WTC11 (cell line): ENCODE measurements at regions not wholly inside any gene's neighbourhood (a gene's known extent, or its start where the extent isn't known, plus 50 kb on each side); places are given as distances from the start of the nearest gene placed in this dataset.

ENCODE experiments used
- ATAC-seq: fragments of 200-7000 bp; cut with Tn5 transposase; 2 replicates; pipeline ENCODE4 v1.10.0; 2021; ENCODE audit warnings: mild to moderate bottlenecking, moderate library complexity
- CTCF ChIA-PET: fragments of 300-600 bp; sonication (Branson Sonifier 250); formaldehyde crosslinking; loops from one replicate; lab custom pipeline; 2021; ENCODE audit warnings: antibody characterized with exemption; lab: Charles Lee
- POLR2A ChIA-PET: fragments of 350-600 bp; sonication (Branson Sonifier 250); formaldehyde crosslinking; loops from one replicate; lab custom pipeline; 2021; ENCODE audit warnings: antibody characterized with exemption; lab: Charles Lee
- DNase-seq: peaks from one replicate; pipeline ENCODE4 v3.0.0; 2021; ENCODE audit warnings: low spot score
- H3K27ac Mint-ChIP-seq: 2 replicates; pipeline ENCODE4 v1.8.0; 2021; ENCODE audit warnings: mixed read lengths
- H3K27me3 Mint-ChIP-seq: 2 replicates; pipeline ENCODE4 v1.8.0; 2021; ENCODE audit warnings: low read depth, mild to moderate bottlenecking, moderate library complexity, mixed read lengths
- H3K36me3 Mint-ChIP-seq: 2 replicates; pipeline ENCODE4 v1.8.0; 2021; ENCODE audit warnings: mixed read lengths
- H3K4me1 Mint-ChIP-seq: 2 replicates; pipeline ENCODE4 v1.8.0; 2022; ENCODE audit warnings: mixed read lengths
- H3K4me3 Mint-ChIP-seq: 2 replicates; pipeline ENCODE4 v1.8.0; 2021; ENCODE audit warnings: mild to moderate bottlenecking, moderate library complexity, mixed read lengths
- H3K9me3 Mint-ChIP-seq: 2 replicates; pipeline ENCODE4 v1.8.0; 2021; ENCODE audit warnings: mixed read lengths
- AFF4 ChIP-seq: sonication (generic); formaldehyde crosslinking; IDR thresholded peaks from 2 replicates; pipeline ENCODE4 v1.8.1; 2023; ENCODE audit warnings: mild to moderate bottlenecking, missing genetic modification reagents, borderline replicate concordance
- ARID4B ChIP-seq: sonication (generic); formaldehyde crosslinking; IDR thresholded peaks from 2 replicates; pipeline ENCODE4 v1.8.0; 2023; ENCODE audit warnings: missing genetic modification reagents, mild to moderate bottlenecking, borderline replicate concordance
- EMX1 ChIP-seq: fragments of 250-450 bp; sonication (Bioruptor Pico); IDR thresholded peaks from 2 replicates; pipeline ENCODE4 v1.8.0; 2021; ENCODE audit warnings: mild to moderate bottlenecking
- GABPB1 ChIP-seq: sonication (generic); formaldehyde crosslinking; IDR thresholded peaks from 2 replicates; pipeline ENCODE4 v1.8.1; 2023; ENCODE audit warnings: mild to moderate bottlenecking, missing genetic modification reagents
- HMGXB4 ChIP-seq: sonication (generic); formaldehyde crosslinking; IDR thresholded peaks from 2 replicates; pipeline ENCODE4 v1.8.1; 2023; ENCODE audit warnings: mild to moderate bottlenecking, moderate library complexity, missing genetic modification reagents
- MAX ChIP-seq: sonication (generic); formaldehyde crosslinking; IDR thresholded peaks from 2 replicates; pipeline ENCODE4 v1.8.0; 2022; ENCODE audit warnings: mild to moderate bottlenecking, missing genetic modification reagents
- NFATC4 ChIP-seq: fragments of 250-450 bp; sonication (Bioruptor Pico); IDR thresholded peaks from 2 replicates; pipeline ENCODE4 v1.9.0; 2021; ENCODE audit warnings: mild to moderate bottlenecking
- NFE2L1 ChIP-seq: sonication (generic); formaldehyde crosslinking; IDR thresholded peaks from 2 replicates; pipeline ENCODE4 v1.8.1; 2023; ENCODE audit warnings: missing genetic modification reagents
- NR1H2 ChIP-seq: sonication (generic); formaldehyde crosslinking; IDR thresholded peaks from 2 replicates; pipeline ENCODE4 v1.9.0; 2021; ENCODE audit warnings: mild to moderate bottlenecking, moderate library complexity, missing genetic modification reagents
- NR3C1 ChIP-seq: sonication (generic); formaldehyde crosslinking; conservative IDR thresholded peaks from 2 replicates; pipeline ENCODE4 v1.8.1; 2023; ENCODE audit warnings: low read depth, mild to moderate bottlenecking, missing genetic modification reagents
- PRRX2 ChIP-seq: fragments of 250-450 bp; sonication (Bioruptor Pico); IDR thresholded peaks from 2 replicates; pipeline ENCODE4 v1.8.0; 2021; ENCODE audit warnings: mild to moderate bottlenecking
- RORB ChIP-seq: fragments of 250-450 bp; sonication (Bioruptor Pico); IDR thresholded peaks from 2 replicates; pipeline ENCODE4 v1.9.0; 2021; ENCODE audit warnings: mild to moderate bottlenecking
- SP1 ChIP-seq: sonication (generic); formaldehyde crosslinking; conservative IDR thresholded peaks from 2 replicates; pipeline ENCODE4 v1.8.1; 2022; ENCODE audit warnings: missing genetic modification reagents
- TP53 ChIP-seq: sonication (generic); formaldehyde crosslinking; IDR thresholded peaks from 2 replicates; pipeline ENCODE4 v1.8.1; 2023; ENCODE audit warnings: mild to moderate bottlenecking, missing genetic modification reagents
- ZNF219 ChIP-seq: sonication (generic); formaldehyde crosslinking; IDR thresholded peaks from 2 replicates; pipeline ENCODE4 v1.8.0; 2023; ENCODE audit warnings: missing genetic modification reagents, mild to moderate bottlenecking, borderline replicate concordance
- ZNF416 ChIP-seq: fragments of 250-450 bp; sonication (Bioruptor Pico); IDR thresholded peaks from 2 replicates; pipeline ENCODE4 v1.9.0; 2021; ENCODE audit warnings: mild to moderate bottlenecking, inconsistent platforms
- ZNF423 ChIP-seq: fragments of 250-450 bp; sonication (Bioruptor Pico); IDR thresholded peaks from 2 replicates; pipeline ENCODE4 v2.1.2; 2022; ENCODE audit warnings: mild to moderate bottlenecking, moderate library complexity
- ZNF532 ChIP-seq: fragments of 250-450 bp; sonication (Bioruptor Pico); IDR thresholded peaks from 2 replicates; pipeline ENCODE4 v1.9.0; 2021; ENCODE audit warnings: mild to moderate bottlenecking, borderline replicate concordance

- TF ChIP-seq MAX (peak; percentile 86), NR1H2 (no peak), TP53 (CRISPR knock-in tag) (no peak), NR3C1 (CRISPR knock-in tag) (no peak), SP1 (CRISPR knock-in tag) (peak; percentile 89), ZNF532 (no peak), PRRX2 (CRISPR knock-in tag) (no peak), NFATC4 (CRISPR knock-in tag) (no peak), EMX1 (CRISPR knock-in tag) (0 out of 2 replicates have a peak, but pooled peaks have one; percentile 59), ZNF219 (no peak)
- TF ChIP-seq, all 79 proteins: peak for 17
Measured at GRCh38 chr2:144332356-144333142, 187.4 kb downstream of the ZEB2 start (continued).

- Mint-ChIP-seq H3K27ac (peak overlapping the region; percentile 93), H3K9me3 (peaks cover 3% of the 10 kb centered on the region), H3K4me3 (peak overlapping the region; percentile 86), H3K4me1 (peaks cover 40% of the 10 kb centered on the region), H3K27me3 (peaks cover 17% of the 10 kb centered on the region), H3K36me3 (peaks cover 5% of the 10 kb centered on the region; the same call in 1 of the 2 replicates)
- POLR2A ChIA-PET, result interaction anchor here (1.1 kb wide), 1 partner anchor 536 kb away, joined by 4 read pairs; no protein-coding TSS in a partner anchor
- ATAC-seq, result peak; percentile 18
- DNase-seq, result peak; percentile 51
- TF ChIP-seq NFE2L1 (CRISPR knock-in tag), result peak; percentile 61; the same call in 1 of the 2 replicates
- no peak for TF ChIP-seq SP1 (CRISPR knock-in tag)
- TF ChIP-seq ZNF219, result peak; percentile 25; the same call in 1 of the 2 replicates
- peak; percentile 31; the same call in 1 of the 2 replicates for TF ChIP-seq HMGXB4
- TF ChIP-seq ZNF416 (CRISPR knock-in tag), result 0 out of 2 replicates have a peak, but pooled peaks have one; percentile 33
- no peak for TF ChIP-seq RORB (CRISPR knock-in tag)
- peak; percentile 53; the same call in 1 of the 2 replicates for TF ChIP-seq ARID4B
- 0 out of 2 replicates have a peak, but pooled peaks have one; percentile 44 for TF ChIP-seq AFF4 (CRISPR knock-in tag)
- no peak for TF ChIP-seq NR1H2
- TF ChIP-seq ZNF423 (CRISPR knock-in tag), result peak; percentile 39; the same call in 1 of the 2 replicates
- 0 out of 2 replicates have a peak, but pooled peaks have one; percentile 21 for TF ChIP-seq GABPB1 (CRISPR knock-in tag)
- CTCF ChIA-PET, result interaction anchor here (1.6 kb wide), 1 partner anchor 117 kb away, joined by 3 read pairs; no protein-coding TSS in a partner anchor
Measured at GRCh38 chr2:144331674-144332355, 188.1 kb downstream of the ZEB2 start.
